SK-N-MC (cell line): ENCODE measurements at regions not wholly inside any gene's neighbourhood (a gene's known extent, or its start where the extent isn't known, plus 50 kb on each side); places are given as distances from the start of the nearest gene placed in this dataset.

Experiments used
- DNase-seq: peaks from one replicate; pipeline ENCODE4 v3.0.0-alpha.2; 2011; ENCODE audit warnings: low read depth, low spot score
- H3K27ac ChIP-seq: fragments of 200-600 bp; sonication (generic); 2 replicates; pipeline ENCODE4 v1.5.1; 2016; ENCODE audit warnings: mixed run types
- H3K36me3 ChIP-seq: fragments of 200-600 bp; sonication (generic); 2 replicates; pipeline ENCODE4 v1.6.1; 2017; ENCODE audit warnings: antibody characterized with exemption, low read length, mixed read lengths; ENCODE audit not compliant: insufficient read depth
- H3K4me3 ChIP-seq: fragments of 200-600 bp; sonication (generic); 2 replicates; pipeline ENCODE4 v1.5.1; 2016
- H3K9ac ChIP-seq: fragments of 200-600 bp; sonication (generic); 2 replicates; pipeline ENCODE4 v1.8.0; 2017; ENCODE audit warnings: mixed run types, mixed read lengths; ENCODE audit not compliant: insufficient read length
- H3K9me3 ChIP-seq: fragments of 200-600 bp; sonication (generic); 2 replicates; pipeline ENCODE4 v1.6.1; 2017; ENCODE audit warnings: low read depth, mild to moderate bottlenecking, antibody characterized with exemption, low read length, moderate library complexity, mixed read lengths
- EZH2 ChIP-seq: fragments of 200-600 bp; sonication (generic); IDR thresholded peaks from one replicate; pipeline ENCODE4 v1.6.1; 2017; ENCODE audit warnings: antibody characterized with exemption
- FOXP2 ChIP-seq: optimal IDR thresholded peaks from 2 replicates; pipeline ENCODE3; 2011; ENCODE audit warnings: mild to moderate bottlenecking, moderate library complexity; ENCODE audit not compliant: insufficient read depth; ENCODE audit errors: extremely low read length, control extremely low read depth
- POLR2AphosphoS5 ChIP-seq: IDR thresholded peaks from 2 replicates; pipeline ENCODE4 v1.6.1; 2012; ENCODE audit warnings: mild to moderate bottlenecking, low read depth, low read length, borderline replicate concordance

DNA sequence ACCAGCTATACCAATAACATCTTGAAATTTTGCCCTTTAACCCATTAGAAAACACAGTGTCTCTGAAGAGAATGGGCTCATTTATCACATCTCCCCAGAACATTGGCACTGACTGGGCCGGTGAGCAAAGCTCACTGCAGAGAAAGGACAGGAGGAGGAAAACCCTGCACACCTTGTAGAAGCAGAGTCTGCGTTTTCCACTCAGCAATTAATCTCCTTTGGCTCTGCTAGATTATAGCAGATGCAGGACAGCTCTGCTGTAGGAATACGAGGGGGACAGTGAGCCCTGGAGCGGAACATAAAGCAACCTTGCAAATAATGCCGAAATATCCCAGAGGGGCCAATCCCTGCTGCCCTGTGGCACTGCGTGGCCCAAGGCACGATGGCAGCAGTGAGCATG lies 113.9 kb downstream of the TSN start:
- no peak for DNase-seq
- TF ChIP-seq FOXP2, result no peak
- Histone ChIP-seq H3K36me3 (no peaks in the 10 kb centered on the region), H3K4me3 (no peak overlapping the region), H3K9me3 (no peaks in the 10 kb centered on the region), H3K9ac (no peak overlapping the region), H3K27ac (no peak overlapping the region)

GRCh38 chr2:121869873-121870272 lies 114.4 kb downstream of the TSN start:
- Histone ChIP-seq H3K4me3 (no peak overlapping the region), H3K27ac (no peak overlapping the region), H3K9me3 (no peaks in the 10 kb centered on the region), H3K36me3 (no peaks in the 10 kb centered on the region), H3K9ac (no peak overlapping the region)
- TF ChIP-seq POLR2AphosphoS5 (no peak), FOXP2 (no peak), EZH2 (no peak)
- no peak for DNase-seq

DNA sequence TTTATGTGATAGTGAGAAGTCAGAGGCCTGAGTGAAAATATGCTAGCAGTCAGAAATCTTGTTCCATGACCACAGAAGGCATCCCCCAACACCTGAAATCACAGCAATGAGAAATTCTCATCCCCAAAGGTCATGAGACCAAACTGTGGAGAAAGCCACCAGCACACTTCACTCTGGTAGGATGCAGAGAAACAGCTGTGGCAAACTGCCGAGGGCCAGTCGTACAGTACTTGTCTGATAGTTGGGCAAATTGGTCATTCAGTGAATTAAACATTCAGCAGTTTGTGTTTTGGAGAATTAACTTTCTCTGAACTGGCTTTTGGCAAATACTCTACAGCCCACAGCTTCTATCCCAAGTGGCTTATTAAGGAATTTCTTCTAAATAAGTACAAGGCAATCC lies 117.2 kb downstream of the TSN start:
- no peak for DNase-seq
- no peaks in the 10 kb centered on the region for H3K9me3 ChIP-seq
- no peak overlapping the region for H3K9ac ChIP-seq
- TF ChIP-seq FOXP2, result no peak
- TF ChIP-seq POLR2AphosphoS5, result no peak
- no peak for TF ChIP-seq EZH2
- H3K36me3 ChIP-seq, result no peaks in the 10 kb centered on the region
- H3K4me3 ChIP-seq, result no peak overlapping the region
- H3K27ac ChIP-seq, result no peak overlapping the region

GRCh38 chr2:121873864-121874263 lies 118.4 kb downstream of the TSN start:
- no peak for TF ChIP-seq FOXP2
- no peak for TF ChIP-seq EZH2
- TF ChIP-seq POLR2AphosphoS5, result no peak
- Histone ChIP-seq H3K27ac (no peak overlapping the region), H3K4me3 (no peak overlapping the region), H3K36me3 (no peaks in the 10 kb centered on the region), H3K9me3 (no peaks in the 10 kb centered on the region), H3K9ac (no peak overlapping the region)
- DNase-seq, result no peak

GRCh38 chr2:121875585-121876185 lies 120.2 kb downstream of the TSN start:
- no peak overlapping the region for H3K9ac ChIP-seq
- no peaks in the 10 kb centered on the region for H3K36me3 ChIP-seq
- H3K27ac ChIP-seq, result no peak overlapping the region
- no peak for DNase-seq
- no peaks in the 10 kb centered on the region for H3K9me3 ChIP-seq
- TF ChIP-seq FOXP2 (no peak), EZH2 (no peak), POLR2AphosphoS5 (no peak)
- H3K4me3 ChIP-seq, result no peak overlapping the region

DNA sequence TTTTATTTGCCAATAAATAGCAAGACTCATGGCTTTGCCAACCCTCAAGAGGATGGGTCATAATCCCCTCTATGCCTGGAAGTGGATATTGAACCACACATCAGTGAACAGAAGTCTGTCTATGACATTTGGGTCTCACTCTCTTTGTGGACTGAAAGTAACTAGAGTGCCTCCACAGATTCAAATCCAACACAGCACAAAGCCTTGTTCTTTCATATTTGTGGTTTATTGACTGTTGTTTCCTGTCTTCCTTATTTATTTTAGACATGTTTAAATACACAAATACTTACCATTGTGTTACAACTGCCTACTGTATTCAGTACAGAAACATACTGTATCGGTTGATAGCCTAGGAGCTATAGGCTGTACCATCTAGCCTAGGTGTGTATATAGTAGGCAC lies 121.9 kb downstream of the TSN start:
- DNase-seq, result no peak
- H3K36me3 ChIP-seq, result no peaks in the 10 kb centered on the region
- no peak overlapping the region for H3K9ac ChIP-seq
- TF ChIP-seq FOXP2 (no peak), POLR2AphosphoS5 (no peak), EZH2 (no peak)
- H3K4me3 ChIP-seq, result no peak overlapping the region
- H3K9me3 ChIP-seq, result no peaks in the 10 kb centered on the region
- no peak overlapping the region for H3K27ac ChIP-seq

DNA sequence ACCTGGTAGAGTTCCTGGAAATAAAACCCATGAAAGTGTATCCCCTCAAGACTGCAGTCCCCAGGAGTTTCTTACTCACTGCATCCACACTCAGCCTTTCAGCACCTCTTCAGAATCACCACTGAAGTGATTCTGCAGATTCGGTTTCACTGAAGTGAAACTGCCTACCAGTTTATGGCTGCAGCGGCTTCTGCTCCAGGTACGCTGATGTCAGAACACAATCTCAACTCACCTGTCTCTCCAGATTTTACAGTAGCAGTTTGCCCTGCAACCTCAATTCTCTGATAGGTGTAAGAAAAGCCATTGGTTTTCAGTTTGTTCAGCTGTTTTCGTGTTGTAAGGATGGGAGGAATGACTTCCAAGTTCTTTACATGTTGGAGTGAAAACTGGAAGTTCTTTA lies 124.8 kb downstream of the TSN start:
- H3K36me3 ChIP-seq, result no peaks in the 10 kb centered on the region
- no peaks in the 10 kb centered on the region for H3K9me3 ChIP-seq
- no peak for TF ChIP-seq EZH2
- no peak for TF ChIP-seq FOXP2
- TF ChIP-seq POLR2AphosphoS5, result no peak
- no peak overlapping the region for H3K27ac ChIP-seq
- H3K4me3 ChIP-seq, result no peak overlapping the region
- no peak overlapping the region for H3K9ac ChIP-seq
- DNase-seq, result no peak

DNA sequence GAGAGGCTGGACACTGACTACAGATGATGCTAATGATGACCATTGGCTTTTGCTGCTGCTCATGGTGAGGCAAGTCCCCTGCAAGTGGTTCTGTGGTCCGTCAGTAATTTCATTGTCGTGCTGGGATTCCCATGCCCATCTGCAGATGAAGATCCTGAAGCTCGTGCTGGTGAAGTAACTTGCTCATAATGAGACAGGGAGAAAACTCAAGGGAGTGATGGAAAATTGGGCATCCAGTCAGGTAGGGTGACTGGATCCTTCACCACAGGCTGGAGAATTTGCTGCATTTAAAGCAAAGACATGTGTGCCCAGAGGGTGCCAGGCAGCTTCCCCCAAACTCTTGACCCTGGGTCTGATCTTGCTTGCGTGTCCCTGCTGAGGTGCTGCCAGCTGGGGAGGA lies 125.6 kb downstream of the TSN start:
- H3K9me3 ChIP-seq, result no peaks in the 10 kb centered on the region
- TF ChIP-seq FOXP2 (no peak), EZH2 (no peak), POLR2AphosphoS5 (no peak)
- no peak overlapping the region for H3K9ac ChIP-seq

DNA sequence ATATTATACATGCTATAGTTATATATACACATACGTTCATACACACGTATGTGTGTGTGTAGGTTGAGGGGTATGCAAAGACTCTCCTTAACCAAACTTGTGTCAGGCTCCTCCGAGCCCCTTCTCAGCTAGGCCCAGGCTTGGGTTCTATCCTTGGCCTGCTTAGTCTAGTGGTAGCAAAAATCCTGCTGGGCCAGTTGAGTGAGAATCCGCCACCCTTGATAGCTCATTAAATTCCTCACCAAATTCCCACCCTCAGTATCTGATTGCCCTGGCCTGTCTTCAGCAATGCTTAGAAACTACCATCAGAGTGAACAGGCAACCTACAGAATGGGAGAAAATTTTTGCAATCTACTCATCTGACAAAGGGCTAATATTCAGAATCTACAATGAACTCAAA lies 126.5 kb downstream of the TSN start:
- no peak overlapping the region for H3K9ac ChIP-seq
- H3K4me3 ChIP-seq, result no peak overlapping the region
- H3K36me3 ChIP-seq, result no peaks in the 10 kb centered on the region
- TF ChIP-seq FOXP2 (no peak), EZH2 (no peak), POLR2AphosphoS5 (no peak)
- no peaks in the 10 kb centered on the region for H3K9me3 ChIP-seq
- no peak overlapping the region for H3K27ac ChIP-seq
- DNase-seq, result no peak

More for the DNA sequence above, 125.6 kb downstream of the TSN start:
- Histone ChIP-seq H3K36me3 (no peaks in the 10 kb centered on the region), H3K4me3 (no peak overlapping the region), H3K27ac (no peak overlapping the region)
- DNase-seq, result no peak
